ENCODE measurements at regions not wholly inside any gene's neighbourhood (a gene's known extent, or its start where the extent isn't known, plus 50 kb on each side); places are given as distances from the start of the nearest gene placed in this dataset.

GRCh38 chr5:42963412-42963811 lies 76.7 kb downstream of the ANXA2R start:
- Histone ChIP-seq H3K4me1 (ENCODE audit: control insufficient read depth, low read length) (no peaks in the 10 kb centered on the region), H3F3A (ENCODE audit: control insufficient read depth, insufficient read depth) (no peaks in the 10 kb centered on the region), H4K20me1 (ENCODE audit: control insufficient read depth, insufficient read depth, low read depth, low read length) (no peaks in the 10 kb centered on the region), H3K79me2 (ENCODE audit: control insufficient read depth, low read length) (no peaks in the 10 kb centered on the region), H3K9me2 (replicated peaks; ENCODE audit: control insufficient read depth, low read length) (no peaks in the 10 kb centered on the region), H3K9me3 (ENCODE audit: control insufficient read depth, insufficient read depth, low read length) (no peaks in the 10 kb centered on the region), H3K36me3 (ENCODE audit: control insufficient read depth, low read length) (no peaks in the 10 kb centered on the region), H3K27ac (ENCODE audit: low read depth, low read length) (no peak overlapping the region), H3K4me3 (ENCODE audit: low read length) (no peak overlapping the region), H3K27me3 (ENCODE audit: control insufficient read depth, low read length) (peaks cover 16% of the 10 kb centered on the region), H3K4me2 (ENCODE audit: low read length) (no peak overlapping the region)
- TF ChIP-seq, protein P1, sequence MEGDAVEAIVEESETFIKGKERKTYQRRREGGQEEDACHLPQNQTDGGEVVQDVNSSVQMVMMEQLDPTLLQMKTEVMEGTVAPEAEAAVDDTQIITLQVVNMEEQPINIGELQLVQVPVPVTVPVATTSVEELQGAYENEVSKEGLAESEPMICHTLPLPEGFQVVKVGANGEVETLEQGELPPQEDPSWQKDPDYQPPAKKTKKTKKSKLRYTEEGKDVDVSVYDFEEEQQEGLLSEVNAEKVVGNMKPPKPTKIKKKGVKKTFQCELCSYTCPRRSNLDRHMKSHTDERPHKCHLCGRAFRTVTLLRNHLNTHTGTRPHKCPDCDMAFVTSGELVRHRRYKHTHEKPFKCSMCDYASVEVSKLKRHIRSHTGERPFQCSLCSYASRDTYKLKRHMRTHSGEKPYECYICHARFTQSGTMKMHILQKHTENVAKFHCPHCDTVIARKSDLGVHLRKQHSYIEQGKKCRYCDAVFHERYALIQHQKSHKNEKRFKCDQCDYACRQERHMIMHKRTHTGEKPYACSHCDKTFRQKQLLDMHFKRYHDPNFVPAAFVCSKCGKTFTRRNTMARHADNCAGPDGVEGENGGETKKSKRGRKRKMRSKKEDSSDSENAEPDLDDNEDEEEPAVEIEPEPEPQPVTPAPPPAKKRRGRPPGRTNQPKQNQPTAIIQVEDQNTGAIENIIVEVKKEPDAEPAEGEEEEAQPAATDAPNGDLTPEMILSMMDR (IDR thresholded peaks at IDR 0.05; ENCODE audit: low read depth, low read length, poor library complexity, severe bottlenecking): no peak
- TF ChIP-seq EZH2phosphoT487 (IDR thresholded peaks at IDR 0.05; ENCODE audit: borderline replicate concordance, low read length): no peak

- Histone ChIP-seq H3K9me3 (ENCODE audit: control insufficient read depth, insufficient read depth, low read length) (no peaks in the 10 kb centered on the region), H3F3A (ENCODE audit: control insufficient read depth, insufficient read depth) (no peaks in the 10 kb centered on the region), H3K79me2 (ENCODE audit: control insufficient read depth, low read length) (no peaks in the 10 kb centered on the region), H3K4me3 (ENCODE audit: low read length) (no peak overlapping the region), H3K36me3 (ENCODE audit: control insufficient read depth, low read length) (no peaks in the 10 kb centered on the region), H3K27ac (ENCODE audit: low read depth, low read length) (no peak overlapping the region), H3K9me2 (replicated peaks; ENCODE audit: control insufficient read depth, low read length) (no peaks in the 10 kb centered on the region), H3K27me3 (ENCODE audit: control insufficient read depth, low read length) (peaks cover 19% of the 10 kb centered on the region), H4K20me1 (ENCODE audit: control insufficient read depth, insufficient read depth, low read depth, low read length) (no peaks in the 10 kb centered on the region), H3K4me1 (ENCODE audit: control insufficient read depth, low read length) (no peaks in the 10 kb centered on the region), H3K4me2 (ENCODE audit: low read length) (no peak overlapping the region)
- TF ChIP-seq, protein P1 (IDR thresholded peaks at IDR 0.05; ENCODE audit: low read depth, low read length, poor library complexity, severe bottlenecking): no peak
- no peak for TF ChIP-seq EZH2phosphoT487 (IDR thresholded peaks at IDR 0.05; ENCODE audit: borderline replicate concordance, low read length)
These were observed 78.0 kb downstream of the ANXA2R start for GRCh38 chr5:42962124-42962523.

DNA sequence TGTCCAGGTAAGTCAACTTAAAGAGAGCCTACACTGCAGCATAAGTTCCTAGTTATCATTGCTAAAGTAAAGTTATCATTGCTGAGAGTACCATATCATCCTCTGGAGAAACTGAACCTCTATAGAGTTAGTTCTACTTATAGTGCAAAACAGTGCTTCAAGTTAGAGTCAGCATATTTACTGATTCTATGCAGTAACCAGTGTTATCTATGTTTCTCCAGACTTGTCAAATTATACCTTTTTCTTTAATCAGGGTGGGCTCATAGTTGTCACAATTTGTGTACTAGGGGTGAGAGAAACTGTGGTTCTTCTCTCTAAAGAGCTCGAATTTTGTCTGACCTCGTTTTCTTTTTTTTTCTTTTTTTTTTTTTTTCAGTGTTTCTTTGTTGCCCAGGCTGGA lies 79.6 kb downstream of the ANXA2R start:
- no peaks in the 10 kb centered on the region for H3K36me3 ChIP-seq (ENCODE audit: control insufficient read depth, low read length)
- no peaks in the 10 kb centered on the region for H3K4me1 ChIP-seq (ENCODE audit: control insufficient read depth, low read length)
- no peaks in the 10 kb centered on the region for H3K9me3 ChIP-seq (ENCODE audit: control insufficient read depth, insufficient read depth, low read length)
- no peaks in the 10 kb centered on the region for H3K79me2 ChIP-seq (ENCODE audit: control insufficient read depth, low read length)
- H4K20me1 ChIP-seq (ENCODE audit: control insufficient read depth, insufficient read depth, low read depth, low read length): no peaks in the 10 kb centered on the region
- H3K4me3 ChIP-seq (ENCODE audit: low read length): no peak overlapping the region
- no peak overlapping the region for H3K4me2 ChIP-seq (ENCODE audit: low read length)
- no peaks in the 10 kb centered on the region for H3K9me2 ChIP-seq (replicated peaks; ENCODE audit: control insufficient read depth, low read length)
- no peaks in the 10 kb centered on the region for H3F3A ChIP-seq (ENCODE audit: control insufficient read depth, insufficient read depth)
- H3K27ac ChIP-seq (ENCODE audit: low read depth, low read length): no peak overlapping the region
- no peak for TF ChIP-seq EZH2phosphoT487 (IDR thresholded peaks at IDR 0.05; ENCODE audit: borderline replicate concordance, low read length)
- TF ChIP-seq, protein P1 (IDR thresholded peaks at IDR 0.05; ENCODE audit: low read depth, low read length, poor library complexity, severe bottlenecking): no peak
- H3K27me3 ChIP-seq (ENCODE audit: control insufficient read depth, low read length): peaks cover 25% of the 10 kb centered on the region

DNA sequence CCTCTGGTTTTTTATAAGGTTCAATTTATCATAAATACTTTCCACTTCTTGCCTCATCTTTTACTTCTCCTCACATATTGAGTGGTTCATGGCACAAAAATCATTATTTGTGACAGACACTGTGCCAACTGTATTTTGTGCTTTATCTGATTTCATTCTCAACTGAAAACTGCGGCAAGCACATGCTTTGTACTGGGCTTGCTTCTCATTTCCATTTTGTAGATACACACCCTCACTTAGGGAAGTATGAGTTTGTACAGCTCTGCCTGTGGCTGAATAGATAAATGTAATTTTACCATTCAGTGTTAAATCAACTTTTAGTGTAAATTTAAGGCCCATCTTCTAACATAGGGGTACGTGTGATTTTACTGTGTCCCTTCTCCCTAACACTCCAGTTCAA lies 83.6 kb downstream of the ANXA2R start:
- Histone ChIP-seq H3K4me2 (ENCODE audit: low read length) (no peak overlapping the region), H3K4me3 (ENCODE audit: low read length) (no peak overlapping the region), H3K27ac (ENCODE audit: low read depth, low read length) (no peak overlapping the region), H3K9me2 (replicated peaks; ENCODE audit: control insufficient read depth, low read length) (no peaks in the 10 kb centered on the region), H3F3A (ENCODE audit: control insufficient read depth, insufficient read depth) (no peaks in the 10 kb centered on the region), H3K27me3 (ENCODE audit: control insufficient read depth, low read length) (peaks cover 45% of the 10 kb centered on the region), H3K36me3 (ENCODE audit: control insufficient read depth, low read length) (no peaks in the 10 kb centered on the region), H3K79me2 (ENCODE audit: control insufficient read depth, low read length) (no peaks in the 10 kb centered on the region), H3K4me1 (ENCODE audit: control insufficient read depth, low read length) (peaks cover 8% of the 10 kb centered on the region), H3K9me3 (ENCODE audit: control insufficient read depth, insufficient read depth, low read length) (no peaks in the 10 kb centered on the region), H4K20me1 (ENCODE audit: control insufficient read depth, insufficient read depth, low read depth, low read length) (no peaks in the 10 kb centered on the region)
- TF ChIP-seq EZH2phosphoT487 (IDR thresholded peaks at IDR 0.05; ENCODE audit: borderline replicate concordance, low read length): no peak
- TF ChIP-seq, protein P1 (IDR thresholded peaks at IDR 0.05; ENCODE audit: low read depth, low read length, poor library complexity, severe bottlenecking): no peak

Measured in DOHH2 (cell line).